Activated CD4-positive, alpha-beta T cell treated with anti-CD3 and anti-CD28 coated beads for 36 hours (primary cell): ENCODE measurements at regions not wholly inside any gene's neighbourhood (a gene's known extent, or its start where the extent isn't known, plus 50 kb on each side); places are given as distances from the start of the nearest gene placed in this dataset.
A peak's percentile ranks its signal among the peaks of the same experiment; 100 is the strongest.

ENCODE experiments used
- ATAC-seq: fragments of 200-7000 bp; cut with Tn5 transposase; one replicate; pipeline ENCODE4 v1.10.0; 2021; ENCODE audit warnings: mild to moderate bottlenecking, moderate library complexity
- CTCF ChIA-PET: fragments of 350-600 bp; sonication (Branson Sonifier 250); formaldehyde crosslinking; loops from one replicate; lab custom pipeline; 2021; ENCODE audit warnings: antibody characterized with exemption; lab: Charles Lee
- POLR2A ChIA-PET: fragments of 350-600 bp; sonication (Branson Sonifier 250); formaldehyde crosslinking; loops from one replicate; lab custom pipeline; 2021; ENCODE audit warnings: antibody characterized with exemption, inconsistent platforms; lab: Charles Lee
- DNase-seq: peaks from one replicate; pipeline ENCODE4 v3.0.0-alpha.2; 2020
- H3K27ac Mint-ChIP-seq: one replicate; pipeline ENCODE4 v1.8.0; 2021; ENCODE audit warnings: mixed read lengths
- H3K27me3 Mint-ChIP-seq: one replicate; pipeline ENCODE4 v1.8.0; 2021; ENCODE audit warnings: mixed read lengths
- H3K36me3 Mint-ChIP-seq: one replicate; pipeline ENCODE4 v1.8.0; 2021; ENCODE audit warnings: low read depth, mixed read lengths
- H3K4me1 Mint-ChIP-seq: one replicate; pipeline ENCODE4 v1.8.0; 2021; ENCODE audit warnings: mixed read lengths
- H3K4me3 Mint-ChIP-seq: one replicate; pipeline ENCODE4 v1.8.0; 2021; ENCODE audit warnings: mild to moderate bottlenecking, moderate library complexity, mixed read lengths
- H3K9me3 Mint-ChIP-seq: one replicate; pipeline ENCODE4 v1.8.0; 2021; ENCODE audit warnings: low read depth, mixed read lengths
- intact Hi-C, 2 experiments: fragments of 100-400 bp; cut with DNase I in 1 of 2; cut with micrococcal nuclease in 1 of 2; formaldehyde crosslinking; loops; one replicate each; pipeline versions ENCODE4 v1.14.2 to v1.15.1; 2022 to 2024; cut with DNase I, micrococcal nuclease

GRCh38 chr3:41030220-41030619 lies 169.1 kb upstream of the CTNNB1 start:
- CTCF ChIA-PET, result interaction anchor here (1.3 kb wide), 1 partner anchor 445 kb away, joined by 5 read pairs; no protein-coding TSS in a partner anchor
- POLR2A ChIA-PET, result no interaction called here
- Mint-ChIP-seq H3K9me3 (no peaks in the 10 kb centered on the region), H3K4me1 (no peaks in the 10 kb centered on the region), H3K27ac (no peak overlapping the region), H3K27me3 (peaks cover 3% of the 10 kb centered on the region), H3K36me3 (no peaks in the 10 kb centered on the region), H3K4me3 (no peak overlapping the region)
- intact Hi-C loops, result no loop called here
- no peak for DNase-seq
- no peak for ATAC-seq

- ChIA-PET POLR2A (no interaction called here), CTCF (interaction anchor here (1.3 kb wide), 1 partner anchor 447 kb away, joined by 5 read pairs; no protein-coding TSS in a partner anchor)
- intact Hi-C loops, result no loop called here
- DNase-seq (no peak), ATAC-seq (no peak)
- H3K27me3 Mint-ChIP-seq, result peaks cover 5% of the 10 kb centered on the region
- H3K9me3 Mint-ChIP-seq, result no peaks in the 10 kb centered on the region
- H3K36me3 Mint-ChIP-seq, result no peaks in the 10 kb centered on the region
- no peaks in the 10 kb centered on the region for H3K4me1 Mint-ChIP-seq
- no peak overlapping the region for H3K27ac Mint-ChIP-seq
- no peak overlapping the region for H3K4me3 Mint-ChIP-seq
Observed at GRCh38 chr3:41031401-41031800, 167.9 kb upstream of the CTNNB1 start.

- intact Hi-C loops, result no loop called here
- H3K27me3 Mint-ChIP-seq, result peaks cover 17% of the 10 kb centered on the region
- ATAC-seq, result no peak
- H3K4me1 Mint-ChIP-seq, result no peaks in the 10 kb centered on the region
- no peak overlapping the region for H3K27ac Mint-ChIP-seq
- no peaks in the 10 kb centered on the region for H3K9me3 Mint-ChIP-seq
- ChIA-PET CTCF (no interaction called here), POLR2A (no interaction called here)
- no peaks in the 10 kb centered on the region for H3K36me3 Mint-ChIP-seq
- DNase-seq, result no peak
- H3K4me3 Mint-ChIP-seq, result no peak overlapping the region
Observed at GRCh38 chr3:41033956-41034519, 165.3 kb upstream of the CTNNB1 start.

- H3K36me3 Mint-ChIP-seq, result no peaks in the 10 kb centered on the region
- peaks cover 23% of the 10 kb centered on the region for H3K27me3 Mint-ChIP-seq
- no peak overlapping the region for H3K27ac Mint-ChIP-seq
- H3K4me1 Mint-ChIP-seq, result no peaks in the 10 kb centered on the region
- intact Hi-C loops, result no loop called here
- POLR2A ChIA-PET, result no interaction called here
- DNase-seq (no peak), ATAC-seq (no peak)
- no peak overlapping the region for H3K4me3 Mint-ChIP-seq
- CTCF ChIA-PET, result no interaction called here
- H3K9me3 Mint-ChIP-seq, result no peaks in the 10 kb centered on the region
Observed at GRCh38 chr3:41035456-41036022, 163.8 kb upstream of the CTNNB1 start.

GRCh38 chr3:41037651-41038334 lies 161.5 kb upstream of the CTNNB1 start:
- Mint-ChIP-seq H3K4me3 (no peak overlapping the region), H3K4me1 (no peaks in the 10 kb centered on the region), H3K27me3 (peaks cover 25% of the 10 kb centered on the region), H3K9me3 (no peaks in the 10 kb centered on the region), H3K36me3 (no peaks in the 10 kb centered on the region), H3K27ac (no peak overlapping the region)
- DNase-seq (no peak), ATAC-seq (no peak)
- intact Hi-C loops, result no loop called here
- CTCF ChIA-PET, result no interaction called here
- POLR2A ChIA-PET, result no interaction called here

- intact Hi-C loops, result no loop called here
- ChIA-PET POLR2A (no interaction called here), CTCF (no interaction called here)
- H3K4me1 Mint-ChIP-seq, result no peaks in the 10 kb centered on the region
- DNase-seq (no peak), ATAC-seq (no peak)
- H3K27ac Mint-ChIP-seq, result no peak overlapping the region
- no peaks in the 10 kb centered on the region for H3K9me3 Mint-ChIP-seq
- H3K36me3 Mint-ChIP-seq, result no peaks in the 10 kb centered on the region
- H3K27me3 Mint-ChIP-seq, result peaks cover 28% of the 10 kb centered on the region
- no peak overlapping the region for H3K4me3 Mint-ChIP-seq
Observed at GRCh38 chr3:41040256-41040655, 159.0 kb upstream of the CTNNB1 start.

- no peaks in the 10 kb centered on the region for H3K9me3 Mint-ChIP-seq
- H3K4me3 Mint-ChIP-seq, result no peak overlapping the region
- H3K36me3 Mint-ChIP-seq, result no peaks in the 10 kb centered on the region
- ChIA-PET POLR2A (no interaction called here), CTCF (no interaction called here)
- peaks cover 25% of the 10 kb centered on the region for H3K27me3 Mint-ChIP-seq
- H3K27ac Mint-ChIP-seq, result no peak overlapping the region
- no peaks in the 10 kb centered on the region for H3K4me1 Mint-ChIP-seq
- intact Hi-C loops, result no loop called here
- DNase-seq, result no peak
- no peak for ATAC-seq
Observed at GRCh38 chr3:41041462-41041861, 157.8 kb upstream of the CTNNB1 start.

- ChIA-PET POLR2A (no interaction called here), CTCF (interaction anchor here (0.6 kb wide), 1 partner anchor 54 kb away, joined by 3 read pairs; no protein-coding TSS in a partner anchor)
- no peak overlapping the region for H3K4me3 Mint-ChIP-seq
- no peaks in the 10 kb centered on the region for H3K36me3 Mint-ChIP-seq
- no peak for ATAC-seq
- H3K9me3 Mint-ChIP-seq, result no peaks in the 10 kb centered on the region
- intact Hi-C loops, result no loop called here
- H3K27ac Mint-ChIP-seq, result no peak overlapping the region
- peaks cover 25% of the 10 kb centered on the region for H3K27me3 Mint-ChIP-seq
- no peaks in the 10 kb centered on the region for H3K4me1 Mint-ChIP-seq
- no peak for DNase-seq
Observed at GRCh38 chr3:41041899-41042298, 157.4 kb upstream of the CTNNB1 start.

- Mint-ChIP-seq H3K9me3 (no peaks in the 10 kb centered on the region), H3K27me3 (peaks cover 11% of the 10 kb centered on the region), H3K27ac (no peak overlapping the region), H3K36me3 (no peaks in the 10 kb centered on the region), H3K4me1 (no peaks in the 10 kb centered on the region), H3K4me3 (no peak overlapping the region)
- POLR2A ChIA-PET, result no interaction called here
- DNase-seq (no peak), ATAC-seq (no peak)
- intact Hi-C loops, result no loop called here
- CTCF ChIA-PET, result interaction anchor here (1.2 kb wide), 1 partner anchor 464 kb away, joined by 4 read pairs; no protein-coding TSS in a partner anchor
Observed at GRCh38 chr3:41044523-41044922, 154.8 kb upstream of the CTNNB1 start.

- Mint-ChIP-seq H3K9me3 (no peaks in the 10 kb centered on the region), H3K27me3 (peaks cover 8% of the 10 kb centered on the region), H3K36me3 (no peaks in the 10 kb centered on the region), H3K4me1 (no peaks in the 10 kb centered on the region), H3K27ac (no peak overlapping the region), H3K4me3 (no peak overlapping the region)
- ChIA-PET CTCF (no interaction called here), POLR2A (no interaction called here)
- intact Hi-C loops, result no loop called here
- ATAC-seq (no peak), DNase-seq (no peak)
Observed at GRCh38 chr3:41045491-41045890, 153.8 kb upstream of the CTNNB1 start.

GRCh38 chr3:41050144-41050543 lies 149.2 kb upstream of the CTNNB1 start:
- ChIA-PET POLR2A (no interaction called here), CTCF (interaction anchor here (1.0 kb wide), 1 partner anchor 11 kb away, joined by 4 read pairs; no protein-coding TSS in a partner anchor)
- H3K27me3 Mint-ChIP-seq, result peaks cover 3% of the 10 kb centered on the region
- DNase-seq, result no peak
- no peaks in the 10 kb centered on the region for H3K4me1 Mint-ChIP-seq
- H3K27ac Mint-ChIP-seq, result no peak overlapping the region
- no peak for ATAC-seq
- no peaks in the 10 kb centered on the region for H3K9me3 Mint-ChIP-seq
- H3K36me3 Mint-ChIP-seq, result no peaks in the 10 kb centered on the region
- intact Hi-C loops, result no loop called here
- no peak overlapping the region for H3K4me3 Mint-ChIP-seq

- Mint-ChIP-seq H3K27me3 (peaks cover 3% of the 10 kb centered on the region), H3K4me1 (no peaks in the 10 kb centered on the region), H3K9me3 (no peaks in the 10 kb centered on the region), H3K36me3 (no peaks in the 10 kb centered on the region), H3K4me3 (no peak overlapping the region), H3K27ac (no peak overlapping the region)
- intact Hi-C loops, result no loop called here
- ChIA-PET CTCF (interaction anchor here (0.8 to 0.9 kb wide), 2 partner anchors 10 to 163 kb away, joined by 3 read pairs; no protein-coding TSS in a partner anchor), POLR2A (no interaction called here)
- DNase-seq (peak; percentile 67), ATAC-seq (peak; percentile 85)
Observed at GRCh38 chr3:41053220-41053619, 146.1 kb upstream of the CTNNB1 start.
